Endothelial cell of umbilical vein (primary cell): ENCODE measurements at regions not wholly inside any gene's neighbourhood (a gene's known extent, or its start where the extent isn't known, plus 50 kb on each side); places are given as distances from the start of the nearest gene placed in this dataset.

Source experiments
- BruUV-seq: library from RNA; stranded (reverse); fragments of 400-500 nt; replicated peaks from 2 replicates; lab custom pipeline; 2021; lab: Mats Ljungman, UMichigan
- CTCF ChIA-PET: fragments of 300-600, 350-600 bp; sonication (Branson Sonifier 250); formaldehyde crosslinking; loops from one replicate; lab custom pipeline; 2021; ENCODE audit warnings: antibody characterized with exemption, inconsistent platforms; lab: Charles Lee
- POLR2A ChIA-PET: fragments of 300-600, 350-600 bp; sonication (Branson Sonifier 250); formaldehyde crosslinking; loops from one replicate; lab custom pipeline; 2021; ENCODE audit warnings: antibody characterized with exemption, inconsistent platforms; lab: Charles Lee
- DNase-seq: peaks from one replicate; pipeline ENCODE4 v3.0.0-alpha.2; 2011; ENCODE audit warnings: low read depth, low spot score
- FAIRE-seq: peaks from 2 replicates; lab custom pipeline; 2011; peaks lifted over from hg19 to GRCh38; lab: Jason Lieb, UNC
- H2AFZ ChIP-seq: 2 replicates; pipeline ENCODE4 v1.6.0; 2012; ENCODE audit warnings: low read depth, low read length, control low read depth, inconsistent platforms
- H3K27ac ChIP-seq: 2 replicates; pipeline ENCODE4 v1.5.1; 2011; ENCODE audit warnings: low read depth, mild to moderate bottlenecking, control low read depth, low read length, moderate library complexity; ENCODE audit not compliant: insufficient read depth
- H3K27me3 ChIP-seq, 2 experiments: 2 replicates each; pipeline versions ENCODE4 v1.6.0 to v1.6.1; 2011; ENCODE audit warnings: low read length in 2 of 2, mixed read lengths in 1 of 2; ENCODE audit not compliant: control insufficient read depth in 2 of 2, insufficient read depth in 2 of 2
- H3K36me3 ChIP-seq, 2 experiments: 2 replicates in 1 of 2; 3 replicates in 1 of 2; pipeline ENCODE4 v1.5.1; 2011; ENCODE audit warnings: low read length in 2 of 2, mild to moderate bottlenecking in 1 of 2, moderate library complexity in 1 of 2; ENCODE audit not compliant: control insufficient read depth in 2 of 2, insufficient read depth in 2 of 2; ENCODE audit errors: extremely low read depth in 1 of 2
- H3K4me1 ChIP-seq: 3 replicates; pipeline ENCODE4 v1.5.1; 2011; ENCODE audit warnings: mild to moderate bottlenecking, low read length; ENCODE audit not compliant: control insufficient read depth, insufficient read depth; ENCODE audit errors: extremely low read depth
- H3K4me2 ChIP-seq: 2 replicates; pipeline ENCODE4 v1.6.1; 2011; ENCODE audit warnings: low read length, control low read depth, mixed read lengths; ENCODE audit not compliant: insufficient read depth
- H3K4me3 ChIP-seq, 3 experiments: fragments of 200-600 bp in 1 of 3; sonication (generic), shearing (Covaris generic) in 1 of 3; replicated peaks in 1 of 3; 2 replicates each; pipeline ENCODE4 v1.5.1; 2011 to 2016; ENCODE audit warnings: control low read depth in 3 of 3, low read length in 3 of 3, mild to moderate bottlenecking in 2 of 3, inconsistent platforms in 1 of 3, low read depth in 1 of 3, moderate library complexity in 1 of 3; ENCODE audit not compliant: insufficient read depth in 1 of 3
- H3K79me2 ChIP-seq: 2 replicates; pipeline ENCODE4 v1.6.0; 2012; ENCODE audit warnings: low read length, inconsistent platforms; ENCODE audit not compliant: control insufficient read depth, insufficient read depth
- H3K9ac ChIP-seq: replicated peaks from 2 replicates; pipeline ENCODE3; 2011; ENCODE audit warnings: low read length, control low read depth; ENCODE audit not compliant: insufficient read depth; ENCODE audit errors: extremely low read depth
- H3K9me1 ChIP-seq: replicated peaks from 3 replicates; pipeline ENCODE4 v1.6.0; 2011; ENCODE audit warnings: mild to moderate bottlenecking, low read length; ENCODE audit not compliant: control insufficient read depth, insufficient read depth; ENCODE audit errors: extremely low read depth
- H3K9me3 ChIP-seq: replicated peaks from 2 replicates; pipeline ENCODE4 v1.5.1; 2012; ENCODE audit warnings: low read length, inconsistent platforms; ENCODE audit not compliant: control insufficient read depth, insufficient read depth
- H4K20me1 ChIP-seq: replicated peaks from 2 replicates; pipeline ENCODE3; 2011; ENCODE audit warnings: mild to moderate bottlenecking, low read length; ENCODE audit not compliant: control insufficient read depth, insufficient read depth; ENCODE audit errors: extremely low read depth
- EZH2 ChIP-seq: IDR thresholded peaks from 2 replicates; pipeline ENCODE4 v1.6.1; 2012; ENCODE audit warnings: borderline replicate concordance, low read depth, mild to moderate bottlenecking, moderate library complexity, low read length, inconsistent platforms; ENCODE audit not compliant: severe bottlenecking
- FOS ChIP-seq: IDR thresholded peaks from 2 replicates; pipeline ENCODE4 v1.6.1; 2011; ENCODE audit warnings: mild to moderate bottlenecking, low read length, moderate library complexity, borderline replicate concordance; ENCODE audit not compliant: insufficient read depth
- GATA2 ChIP-seq: IDR thresholded peaks from 2 replicates; pipeline ENCODE4 v1.7.0; 2011; ENCODE audit warnings: low read depth, mild to moderate bottlenecking, moderate library complexity, mixed read lengths, low read length; ENCODE audit not compliant: insufficient read length, insufficient read depth
- JUN ChIP-seq: IDR thresholded peaks from 2 replicates; pipeline ENCODE4 v1.6.1; 2011; ENCODE audit warnings: borderline replicate concordance, low read depth; ENCODE audit not compliant: insufficient read length, insufficient read depth
- MYC ChIP-seq: IDR thresholded peaks from one replicate; pipeline ENCODE4 v1.6.1; 2011; ENCODE audit warnings: mild to moderate bottlenecking, low read depth, low read length
- POLR2A ChIP-seq: IDR thresholded peaks from 2 replicates; pipeline ENCODE4 v1.6.1; 2012; ENCODE audit warnings: low read depth, mild to moderate bottlenecking, control low read depth, low read length
- POLR2AphosphoS5 ChIP-seq: IDR thresholded peaks from 2 replicates; pipeline ENCODE4 v1.6.1; 2012; ENCODE audit warnings: low read depth, mild to moderate bottlenecking, control low read depth, low read length, moderate library complexity; ENCODE audit not compliant: insufficient read depth
- dilution Hi-C: fragments of 300-500 bp; cut with MboI; formaldehyde crosslinking; loops from one replicate; pipeline ENCODE4 v1.15.0; 2019; ENCODE audit warnings: low sequenced_read_pairs; ENCODE audit not compliant: extremely low pct_ligation_motif_present
- intact Hi-C: fragments of 100-400 bp; cut with micrococcal nuclease; formaldehyde crosslinking; loops from one replicate; pipeline ENCODE4 v1.10.0; 2022
- TF ChIP-seq, protein P1 (sequence below), 2 donors: IDR thresholded peaks; 1 replicate in 1 of 2; 2 replicates in 1 of 2; pipeline ENCODE4 v1.5.1; 2011; ENCODE audit warnings: low read length in 2 of 2, mild to moderate bottlenecking in 2 of 2, moderate library complexity in 2 of 2, control low read depth in 1 of 2, inconsistent platforms in 1 of 2, low read depth in 1 of 2; ENCODE audit not compliant: insufficient read depth in 1 of 2; ENCODE audit errors: extremely low read depth in 1 of 2
- TF ChIP-seq, protein P2 (sequence below): IDR thresholded peaks from 2 replicates; pipeline ENCODE4 v1.6.1; 2011; ENCODE audit not compliant: insufficient read depth, insufficient read length

DNA sequence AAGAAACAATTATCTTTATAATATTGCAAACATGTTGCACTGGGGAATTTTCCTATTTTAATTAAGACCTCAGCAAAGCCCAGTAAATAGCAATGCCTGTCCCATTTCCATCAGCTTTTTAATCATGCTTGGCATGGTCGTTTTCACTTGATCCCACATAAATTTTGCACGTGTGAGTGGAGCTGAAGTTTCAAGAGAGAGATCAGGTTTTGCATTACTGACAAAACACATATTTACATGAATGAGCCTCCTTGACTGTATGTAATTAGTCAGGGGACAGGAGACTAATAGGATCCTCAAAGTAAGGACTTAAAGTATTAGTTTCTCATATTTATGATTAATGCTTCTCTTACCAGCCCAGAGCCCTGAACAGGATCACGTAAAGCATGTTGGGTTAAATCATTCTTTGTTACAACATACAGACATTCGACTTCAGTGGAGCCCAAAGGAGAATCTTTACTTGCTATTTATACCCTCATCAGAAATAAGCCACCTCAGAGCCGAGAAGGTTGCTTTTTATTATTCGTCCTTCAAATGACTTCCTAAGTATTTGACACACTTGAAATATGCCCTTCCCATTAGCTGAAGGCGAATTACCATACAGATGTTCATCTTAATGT, 711.3 kb downstream of the GALR1 start:
- Histone ChIP-seq H3K4me1 (no peaks in the 10 kb centered on the region), H3K27ac (no peak overlapping the region), H3K27me3 (no peaks in the 10 kb centered on the region), H3K9ac (no peak overlapping the region), H3K36me3 (no peaks in the 10 kb centered on the region), H2AFZ (no peak overlapping the region), H3K4me3 (no peak overlapping the region), H3K4me2 (no peak overlapping the region), H3K79me2 (no peaks in the 10 kb centered on the region), H4K20me1 (no peaks in the 10 kb centered on the region), H3K9me3 (peaks cover 21% of the 10 kb centered on the region), H3K9me1 (no peaks in the 10 kb centered on the region)
- BruUV-seq: no TSS peak
- FAIRE-seq (no peak), DNase-seq (no peak)
- CTCF ChIA-PET: no interaction called here
- TF ChIP-seq GATA2 (no peak), EZH2 (no peak), MYC (no peak), FOS (no peak), POLR2AphosphoS5 (no peak), POLR2A (no peak), JUN (no peak)
- TF ChIP-seq, protein P1, sequence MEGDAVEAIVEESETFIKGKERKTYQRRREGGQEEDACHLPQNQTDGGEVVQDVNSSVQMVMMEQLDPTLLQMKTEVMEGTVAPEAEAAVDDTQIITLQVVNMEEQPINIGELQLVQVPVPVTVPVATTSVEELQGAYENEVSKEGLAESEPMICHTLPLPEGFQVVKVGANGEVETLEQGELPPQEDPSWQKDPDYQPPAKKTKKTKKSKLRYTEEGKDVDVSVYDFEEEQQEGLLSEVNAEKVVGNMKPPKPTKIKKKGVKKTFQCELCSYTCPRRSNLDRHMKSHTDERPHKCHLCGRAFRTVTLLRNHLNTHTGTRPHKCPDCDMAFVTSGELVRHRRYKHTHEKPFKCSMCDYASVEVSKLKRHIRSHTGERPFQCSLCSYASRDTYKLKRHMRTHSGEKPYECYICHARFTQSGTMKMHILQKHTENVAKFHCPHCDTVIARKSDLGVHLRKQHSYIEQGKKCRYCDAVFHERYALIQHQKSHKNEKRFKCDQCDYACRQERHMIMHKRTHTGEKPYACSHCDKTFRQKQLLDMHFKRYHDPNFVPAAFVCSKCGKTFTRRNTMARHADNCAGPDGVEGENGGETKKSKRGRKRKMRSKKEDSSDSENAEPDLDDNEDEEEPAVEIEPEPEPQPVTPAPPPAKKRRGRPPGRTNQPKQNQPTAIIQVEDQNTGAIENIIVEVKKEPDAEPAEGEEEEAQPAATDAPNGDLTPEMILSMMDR (IDR thresholded peaks at IDR 0.05; ENCODE audit: extremely low read depth in 1 of 2, insufficient read depth in 1 of 2, low read depth in 1 of 2, low read length in 2 of 2): no peak
- TF ChIP-seq, protein P2, sequence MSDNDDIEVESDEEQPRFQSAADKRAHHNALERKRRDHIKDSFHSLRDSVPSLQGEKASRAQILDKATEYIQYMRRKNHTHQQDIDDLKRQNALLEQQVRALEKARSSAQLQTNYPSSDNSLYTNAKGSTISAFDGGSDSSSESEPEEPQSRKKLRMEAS: no peak
- intact Hi-C loops: no loop called here
- dilution Hi-C loops: no loop called here
- POLR2A ChIA-PET: no interaction called here
